ENCODE measurements at regions not wholly inside any gene's neighbourhood (a gene's known extent, or its start where the extent isn't known, plus 50 kb on each side); places are given as distances from the start of the nearest gene placed in this dataset.

DNA sequence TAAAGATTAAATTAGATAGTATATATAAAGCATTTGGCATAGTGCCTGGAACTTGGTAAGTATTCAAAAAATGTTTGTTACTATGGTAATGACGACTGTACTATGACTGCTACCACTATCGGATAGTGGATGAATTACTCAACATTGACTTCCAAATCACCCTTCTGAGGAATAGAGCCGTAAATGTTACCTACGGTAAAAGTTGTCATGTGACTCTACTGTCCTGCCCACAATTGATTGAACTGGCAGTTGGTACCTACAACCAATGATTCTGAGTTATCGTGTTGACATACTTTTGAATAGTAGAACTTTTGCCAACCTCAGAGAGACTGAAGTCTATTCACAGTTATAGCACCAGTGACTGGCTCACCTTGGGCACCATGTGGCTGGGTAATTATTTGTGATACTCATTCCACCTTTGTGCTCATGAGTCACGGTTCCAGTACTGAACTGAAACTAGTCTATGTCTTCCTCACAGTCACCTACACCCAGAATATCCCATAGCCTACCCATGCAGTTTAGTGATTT, 185.5 kb upstream of the PITX2 start:
- ATAC-seq, result no peak

DNA sequence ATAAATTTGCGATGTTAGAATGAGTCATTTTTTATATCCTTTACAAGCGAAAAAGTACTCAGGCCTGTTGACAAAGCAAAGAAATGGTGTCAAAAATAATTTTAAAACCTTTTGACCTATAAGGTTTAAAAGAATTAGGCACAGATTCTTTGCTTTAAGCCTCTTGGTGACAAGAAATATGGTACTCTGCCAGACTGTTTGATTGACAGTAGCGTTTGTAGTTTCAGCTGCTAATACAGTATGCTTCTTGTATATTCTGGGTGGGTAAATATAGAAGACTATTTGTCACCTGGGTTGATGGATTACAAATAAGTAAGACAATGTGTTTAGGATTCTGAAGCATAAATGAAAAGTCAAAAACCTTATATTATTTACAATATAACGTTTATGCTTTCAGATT, 193.1 kb upstream of the PITX2 start:
- H3K4me3 ChIP-seq (ENCODE audit: low read depth in 2 of 2, low read length in 2 of 2), result no peak overlapping the region
- BruUV-seq (replicated peaks), result no TSS peak
- ATAC-seq (no peak), DNase-seq (ENCODE audit: low read depth, low spot score) (no peak)
- ChIA-PET CTCF (no interaction called here), POLR2A (no interaction called here)
- H3K27ac ChIP-seq (ENCODE audit: low read length), result no peak overlapping the region
- in situ Hi-C loops (cut with HindIII; ENCODE audit: low pct_unique_long_range_greater_than_20kb, low sequenced_read_pairs) (no loop called here), intact Hi-C loops (cut with micrococcal nuclease; ENCODE audit: unreplicated experiment) (no loop called here)
- no peaks in the 10 kb centered on the region for H3K9me3 ChIP-seq (ENCODE audit: control insufficient read depth, insufficient read depth, low read depth, low read length)
- H3K4me1 ChIP-seq (ENCODE audit: control insufficient read depth, insufficient read depth, low read length), result no peaks in the 10 kb centered on the region
- no peaks in the 10 kb centered on the region for H3K36me3 ChIP-seq (ENCODE audit: control insufficient read depth, insufficient read depth, low read length)
- TF ChIP-seq SIN3A (IDR thresholded peaks at IDR 0.05; ENCODE audit: borderline replicate concordance, insufficient read depth, low read depth, low read length) (no peak), POLR2AphosphoS5 (IDR thresholded peaks at IDR 0.05; ENCODE audit: low read depth, low read length) (no peak), TCF7L2 (IDR thresholded peaks at IDR 0.05; ENCODE audit: low read depth, low read length) (no peak)
- TF ChIP-seq, protein P1, sequence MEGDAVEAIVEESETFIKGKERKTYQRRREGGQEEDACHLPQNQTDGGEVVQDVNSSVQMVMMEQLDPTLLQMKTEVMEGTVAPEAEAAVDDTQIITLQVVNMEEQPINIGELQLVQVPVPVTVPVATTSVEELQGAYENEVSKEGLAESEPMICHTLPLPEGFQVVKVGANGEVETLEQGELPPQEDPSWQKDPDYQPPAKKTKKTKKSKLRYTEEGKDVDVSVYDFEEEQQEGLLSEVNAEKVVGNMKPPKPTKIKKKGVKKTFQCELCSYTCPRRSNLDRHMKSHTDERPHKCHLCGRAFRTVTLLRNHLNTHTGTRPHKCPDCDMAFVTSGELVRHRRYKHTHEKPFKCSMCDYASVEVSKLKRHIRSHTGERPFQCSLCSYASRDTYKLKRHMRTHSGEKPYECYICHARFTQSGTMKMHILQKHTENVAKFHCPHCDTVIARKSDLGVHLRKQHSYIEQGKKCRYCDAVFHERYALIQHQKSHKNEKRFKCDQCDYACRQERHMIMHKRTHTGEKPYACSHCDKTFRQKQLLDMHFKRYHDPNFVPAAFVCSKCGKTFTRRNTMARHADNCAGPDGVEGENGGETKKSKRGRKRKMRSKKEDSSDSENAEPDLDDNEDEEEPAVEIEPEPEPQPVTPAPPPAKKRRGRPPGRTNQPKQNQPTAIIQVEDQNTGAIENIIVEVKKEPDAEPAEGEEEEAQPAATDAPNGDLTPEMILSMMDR (IDR thresholded peaks at IDR 0.05), result no peak
- TF ChIP-seq, protein P2, sequence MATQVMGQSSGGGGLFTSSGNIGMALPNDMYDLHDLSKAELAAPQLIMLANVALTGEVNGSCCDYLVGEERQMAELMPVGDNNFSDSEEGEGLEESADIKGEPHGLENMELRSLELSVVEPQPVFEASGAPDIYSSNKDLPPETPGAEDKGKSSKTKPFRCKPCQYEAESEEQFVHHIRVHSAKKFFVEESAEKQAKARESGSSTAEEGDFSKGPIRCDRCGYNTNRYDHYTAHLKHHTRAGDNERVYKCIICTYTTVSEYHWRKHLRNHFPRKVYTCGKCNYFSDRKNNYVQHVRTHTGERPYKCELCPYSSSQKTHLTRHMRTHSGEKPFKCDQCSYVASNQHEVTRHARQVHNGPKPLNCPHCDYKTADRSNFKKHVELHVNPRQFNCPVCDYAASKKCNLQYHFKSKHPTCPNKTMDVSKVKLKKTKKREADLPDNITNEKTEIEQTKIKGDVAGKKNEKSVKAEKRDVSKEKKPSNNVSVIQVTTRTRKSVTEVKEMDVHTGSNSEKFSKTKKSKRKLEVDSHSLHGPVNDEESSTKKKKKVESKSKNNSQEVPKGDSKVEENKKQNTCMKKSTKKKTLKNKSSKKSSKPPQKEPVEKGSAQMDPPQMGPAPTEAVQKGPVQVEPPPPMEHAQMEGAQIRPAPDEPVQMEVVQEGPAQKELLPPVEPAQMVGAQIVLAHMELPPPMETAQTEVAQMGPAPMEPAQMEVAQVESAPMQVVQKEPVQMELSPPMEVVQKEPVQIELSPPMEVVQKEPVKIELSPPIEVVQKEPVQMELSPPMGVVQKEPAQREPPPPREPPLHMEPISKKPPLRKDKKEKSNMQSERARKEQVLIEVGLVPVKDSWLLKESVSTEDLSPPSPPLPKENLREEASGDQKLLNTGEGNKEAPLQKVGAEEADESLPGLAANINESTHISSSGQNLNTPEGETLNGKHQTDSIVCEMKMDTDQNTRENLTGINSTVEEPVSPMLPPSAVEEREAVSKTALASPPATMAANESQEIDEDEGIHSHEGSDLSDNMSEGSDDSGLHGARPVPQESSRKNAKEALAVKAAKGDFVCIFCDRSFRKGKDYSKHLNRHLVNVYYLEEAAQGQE (IDR thresholded peaks at IDR 0.05; ENCODE audit: insufficient read depth in 1 of 2, low read depth in 2 of 2, low read length in 1 of 2), result no peak
- no peaks in the 10 kb centered on the region for H3K27me3 ChIP-seq (ENCODE audit: control insufficient read depth, insufficient read depth, low read length)

More for the DNA sequence above, 185.5 kb upstream of the PITX2 start:
- DNase-seq (ENCODE audit: low read depth, low spot score), result no peak
- no peaks in the 10 kb centered on the region for H3K36me3 ChIP-seq (ENCODE audit: control insufficient read depth, insufficient read depth, low read length)
- no TSS peak for BruUV-seq (replicated peaks)
- no peak overlapping the region for H3K4me3 ChIP-seq (ENCODE audit: low read depth in 2 of 2, low read length in 2 of 2)
- in situ Hi-C loops (cut with HindIII; ENCODE audit: low pct_unique_long_range_greater_than_20kb, low sequenced_read_pairs), result no loop called here
- H3K27me3 ChIP-seq (ENCODE audit: control insufficient read depth, insufficient read depth, low read length), result no peaks in the 10 kb centered on the region
- H3K4me1 ChIP-seq (ENCODE audit: control insufficient read depth, insufficient read depth, low read length), result no peaks in the 10 kb centered on the region
- ChIA-PET POLR2A (no interaction called here), CTCF (no interaction called here)
- TF ChIP-seq SIN3A (IDR thresholded peaks at IDR 0.05; ENCODE audit: borderline replicate concordance, insufficient read depth, low read depth, low read length) (no peak), TCF7L2 (IDR thresholded peaks at IDR 0.05; ENCODE audit: low read depth, low read length) (no peak), POLR2AphosphoS5 (IDR thresholded peaks at IDR 0.05; ENCODE audit: low read depth, low read length) (no peak)
- TF ChIP-seq, protein P1 (IDR thresholded peaks at IDR 0.05), result no peak
- TF ChIP-seq, protein P2 (IDR thresholded peaks at IDR 0.05; ENCODE audit: insufficient read depth in 1 of 2, low read depth in 2 of 2, low read length in 1 of 2), result no peak
- H3K9me3 ChIP-seq (ENCODE audit: control insufficient read depth, insufficient read depth, low read depth, low read length), result no peaks in the 10 kb centered on the region
- H3K27ac ChIP-seq (ENCODE audit: low read length), result no peak overlapping the region
- intact Hi-C loops (cut with micrococcal nuclease; ENCODE audit: unreplicated experiment), result no loop called here
